Osteocyte (in vitro differentiated cells): ENCODE measurements at regions not wholly inside any gene's neighbourhood (a gene's known extent, or its start where the extent isn't known, plus 50 kb on each side); places are given as distances from the start of the nearest gene placed in this dataset.

Source experiments
- DNase-seq: peaks from one replicate; pipeline ENCODE4 v3.0.0; 2021; ENCODE audit warnings: mixed read lengths; ENCODE audit not compliant: unreplicated experiment; ENCODE audit errors: extremely low spot score
- H3K27ac Mint-ChIP-seq: one replicate; pipeline ENCODE4 v1.8.0; 2021; ENCODE audit warnings: mild to moderate bottlenecking, mixed read lengths; ENCODE audit not compliant: unreplicated experiment
- H3K27me3 Mint-ChIP-seq: one replicate; pipeline ENCODE4 v1.8.0; 2021; ENCODE audit warnings: mixed read lengths; ENCODE audit not compliant: unreplicated experiment
- H3K36me3 Mint-ChIP-seq: one replicate; pipeline ENCODE4 v1.8.0; 2021; ENCODE audit warnings: mixed read lengths; ENCODE audit not compliant: unreplicated experiment
- H3K4me1 Mint-ChIP-seq: one replicate; pipeline ENCODE4 v1.8.0; 2021; ENCODE audit warnings: mixed read lengths; ENCODE audit not compliant: unreplicated experiment
- H3K4me3 Mint-ChIP-seq: one replicate; pipeline ENCODE4 v1.8.0; 2021; ENCODE audit warnings: mild to moderate bottlenecking, moderate library complexity, mixed read lengths; ENCODE audit not compliant: unreplicated experiment
- H3K9me3 Mint-ChIP-seq: one replicate; pipeline ENCODE4 v1.8.0; 2021; ENCODE audit warnings: mixed read lengths; ENCODE audit not compliant: unreplicated experiment
- CTCF ChIP-seq: fragments of 200-600 bp; sonication (generic); IDR thresholded peaks from 2 replicates; pipeline ENCODE4 v1.5.0; 2021; ENCODE audit warnings: antibody characterized with exemption, mild to moderate bottlenecking, moderate library complexity

- no peak overlapping the region for H3K27ac Mint-ChIP-seq
These were observed 684.8 kb upstream of the PTBP2 start for GRCh38 chr1:96036763-96037162.

GRCh38 chr1:96038636-96039035, 682.9 kb upstream of the PTBP2 start:
- H3K27ac Mint-ChIP-seq, result no peak overlapping the region
- TF ChIP-seq CTCF, result no peak
- H3K4me1 Mint-ChIP-seq, result no peaks in the 10 kb centered on the region
- H3K4me3 Mint-ChIP-seq, result no peak overlapping the region
- no peaks in the 10 kb centered on the region for H3K36me3 Mint-ChIP-seq
- peaks cover 32% of the 10 kb centered on the region for H3K27me3 Mint-ChIP-seq
- H3K9me3 Mint-ChIP-seq, result no peaks in the 10 kb centered on the region
- DNase-seq, result no peak

More at GRCh38 chr1:96036763-96037162, 684.8 kb upstream of the PTBP2 start:
- no peaks in the 10 kb centered on the region for H3K4me1 Mint-ChIP-seq
- H3K4me3 Mint-ChIP-seq, result no peak overlapping the region
- no peaks in the 10 kb centered on the region for H3K9me3 Mint-ChIP-seq
- H3K36me3 Mint-ChIP-seq, result no peaks in the 10 kb centered on the region
- no peak for TF ChIP-seq CTCF
- H3K27me3 Mint-ChIP-seq, result peaks cover 44% of the 10 kb centered on the region
- no peak for DNase-seq

- TF ChIP-seq CTCF, result no peak
- Mint-ChIP-seq H3K9me3 (no peaks in the 10 kb centered on the region), H3K4me3 (no peak overlapping the region), H3K27me3 (peaks cover 29% of the 10 kb centered on the region), H3K27ac (no peak overlapping the region), H3K4me1 (no peaks in the 10 kb centered on the region), H3K36me3 (no peaks in the 10 kb centered on the region)
- DNase-seq, result no peak
These were observed 681.7 kb upstream of the PTBP2 start for GRCh38 chr1:96039910-96040309.

GRCh38 chr1:96041470-96041869, 680.1 kb upstream of the PTBP2 start:
- Mint-ChIP-seq H3K27ac (no peak overlapping the region), H3K9me3 (no peaks in the 10 kb centered on the region), H3K4me3 (no peak overlapping the region), H3K36me3 (no peaks in the 10 kb centered on the region), H3K27me3 (peaks cover 19% of the 10 kb centered on the region), H3K4me1 (no peaks in the 10 kb centered on the region)
- no peak for TF ChIP-seq CTCF
- DNase-seq, result no peak

GRCh38 chr1:96048572-96049212, 672.9 kb upstream of the PTBP2 start:
- TF ChIP-seq CTCF, result no peak
- no peak overlapping the region for H3K27ac Mint-ChIP-seq
- no peaks in the 10 kb centered on the region for H3K27me3 Mint-ChIP-seq
- no peak for DNase-seq
- peaks cover 4% of the 10 kb centered on the region for H3K9me3 Mint-ChIP-seq
- no peak overlapping the region for H3K4me3 Mint-ChIP-seq
- no peaks in the 10 kb centered on the region for H3K4me1 Mint-ChIP-seq
- H3K36me3 Mint-ChIP-seq, result no peaks in the 10 kb centered on the region
